ENCODE measurements at regions not wholly inside any gene's neighbourhood (a gene's known extent, or its start where the extent isn't known, plus 50 kb on each side); places are given as distances from the start of the nearest gene placed in this dataset.

DNA sequence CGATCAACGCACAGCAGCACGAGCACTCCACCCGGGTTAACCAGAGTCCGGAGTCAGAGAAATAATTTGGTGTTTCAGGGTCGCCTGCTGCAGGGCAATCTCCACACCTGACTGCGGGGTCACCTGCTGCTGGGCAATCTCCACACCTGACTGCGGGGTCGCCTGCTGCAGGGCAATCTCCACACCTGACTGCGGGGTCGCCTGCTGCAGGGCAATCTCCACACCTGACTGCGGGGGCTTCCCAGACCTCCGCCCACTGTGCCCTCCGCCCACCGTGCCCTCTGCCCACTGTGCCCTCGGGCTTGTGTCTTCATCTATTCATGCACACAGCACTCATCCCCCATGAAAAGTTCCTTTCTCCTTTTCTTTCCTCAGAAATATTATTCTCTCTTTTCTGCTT, 500.2 kb upstream of the SALL3 start:
- TF ChIP-seq YY1 (IDR thresholded peaks at IDR 0.05; ENCODE audit: insufficient read depth, insufficient read length) (no peak), ZNF274 (IDR thresholded peaks at IDR 0.05; ENCODE audit: low read depth, low read length) (no peak), SUZ12 (IDR thresholded peaks at IDR 0.05; ENCODE audit: extremely low read depth, insufficient read depth, insufficient read length) (no peak)
